ENCODE measurements at regions not wholly inside any gene's neighbourhood (a gene's known extent, or its start where the extent isn't known, plus 50 kb on each side); places are given as distances from the start of the nearest gene placed in this dataset.
"Not testable (repeated sequence)": the region's sequence is repeated elsewhere in the genome, so short reads cannot be mapped to it uniquely, and the experiment has no call there.

GRCh38 chr1:100597061-100597741 is 59.3 kb downstream of the GPR88 start:
- DNase-seq: peak; percentile 40 to 41

- DNase-seq: no peak
Observed at GRCh38 chr1:100597784-100598183, 59.8 kb downstream of the GPR88 start.

- DNase-seq: not testable (repeated sequence)
Observed at GRCh38 chr1:100600377-100600776, 62.4 kb downstream of the GPR88 start.

- DNase-seq: not testable (repeated sequence)
Observed at GRCh38 chr1:100602028-100602427, 64.1 kb downstream of the GPR88 start.

- DNase-seq: no peak
Observed at GRCh38 chr1:100604372-100604771, 66.4 kb downstream of the GPR88 start.

- DNase-seq: peak; percentile 45 to 55
Observed at GRCh38 chr1:100606438-100606837, 68.5 kb downstream of the GPR88 start.

- DNase-seq: no peak
Observed at GRCh38 chr1:100607628-100608240, 69.8 kb downstream of the GPR88 start.

GRCh38 chr1:100609849-100610248 is 71.9 kb downstream of the GPR88 start:
- DNase-seq: no peak

- no peak for DNase-seq
Observed at GRCh38 chr1:100611086-100611485, 73.1 kb downstream of the GPR88 start.

- DNase-seq: no peak
Observed at GRCh38 chr1:100612540-100612939, 74.6 kb downstream of the GPR88 start.

- no peak for DNase-seq
Observed at GRCh38 chr1:100613817-100614559, 76.0 kb downstream of the GPR88 start.

GRCh38 chr1:100614570-100614969 is 76.6 kb downstream of the GPR88 start:
- DNase-seq: no peak

GRCh38 chr1:100615686-100616085 is 77.7 kb downstream of the GPR88 start:
- no peak for DNase-seq

- no peak for DNase-seq
Observed at GRCh38 chr1:100616121-100616621, 78.2 kb downstream of the GPR88 start.

- DNase-seq: peak; percentile 66 to 91
Observed at GRCh38 chr1:100622037-100622436, 84.1 kb downstream of the GPR88 start.

GRCh38 chr1:100622506-100622905 is 84.6 kb downstream of the GPR88 start:
- no peak for DNase-seq

GRCh38 chr1:100622966-100623762 is 85.2 kb downstream of the GPR88 start:
- no peak for DNase-seq

- DNase-seq: no peak
Observed at GRCh38 chr1:100624886-100625610, 87.1 kb downstream of the GPR88 start.

GRCh38 chr1:100626397-100626796 is 88.5 kb downstream of the GPR88 start:
- peak in 1 of 2 donors; percentile 14 for DNase-seq

GRCh38 chr1:100627054-100627716 is 89.2 kb downstream of the GPR88 start:
- DNase-seq: peak; percentile 57 to 60

GRCh38 chr1:100627936-100628335 is 90.0 kb downstream of the GPR88 start:
- no peak for DNase-seq
